HG03039 (cell line): ENCODE measurements at regions not wholly inside any gene's neighbourhood (a gene's known extent, or its start where the extent isn't known, plus 50 kb on each side); places are given as distances from the start of the nearest gene placed in this dataset.
A peak's percentile ranks its signal among the peaks of the same experiment; 100 is the strongest.
"Not testable (repeated sequence)": the region's sequence is repeated elsewhere in the genome, so short reads cannot be mapped to it uniquely, and the experiment has no call there.

Experiments
- ATAC-seq: cut with Tn5 transposase; IDR thresholded peaks from one replicate; pipeline ENCODE4 v1.9.1; 2021; ENCODE audit warnings: mild to moderate bottlenecking, moderate library complexity; ENCODE audit not compliant: unreplicated experiment

DNA sequence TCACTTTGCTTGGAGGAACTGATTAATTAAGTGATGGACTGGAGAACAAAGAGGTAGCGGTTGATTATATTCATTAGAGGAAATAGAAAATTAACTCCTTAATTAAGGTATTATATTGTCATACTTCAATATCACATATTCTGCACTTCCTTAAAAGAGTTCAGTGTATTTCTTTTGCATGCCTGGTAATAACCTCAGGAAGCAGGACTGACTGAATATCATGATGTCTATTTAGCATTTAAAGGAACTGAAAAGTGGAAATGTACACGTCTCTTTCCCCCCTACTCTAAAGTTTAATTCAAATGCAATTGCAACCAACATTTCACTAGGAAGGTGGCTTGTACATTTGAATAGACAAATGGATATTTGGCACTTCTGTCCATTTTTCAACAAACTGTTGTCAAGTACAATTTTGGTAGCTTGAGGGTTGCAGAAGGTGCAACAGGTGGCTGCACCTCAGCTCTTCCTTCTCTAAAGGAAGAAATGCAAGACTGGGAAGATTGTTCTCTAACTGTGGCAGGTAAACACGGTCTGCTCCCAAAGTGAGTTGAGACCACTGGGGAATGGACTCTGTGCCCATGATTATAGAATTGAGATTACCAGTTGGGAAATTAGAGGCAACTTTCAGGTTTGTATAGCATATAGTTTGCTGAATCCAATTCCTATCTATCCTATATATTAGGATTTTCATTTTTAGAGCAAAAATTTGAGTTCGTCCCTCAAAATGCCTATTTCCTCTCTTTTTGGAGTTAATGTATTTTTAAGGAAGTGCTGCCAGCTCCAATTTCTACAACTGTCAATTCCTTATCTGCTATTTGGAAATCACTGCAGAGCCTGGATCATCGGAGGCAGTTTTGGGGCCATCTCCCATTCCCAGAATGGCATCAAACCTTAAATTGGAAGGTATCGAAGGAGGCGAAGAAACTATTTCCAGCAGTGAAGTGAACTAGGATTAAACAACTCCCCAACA, 98.9 kb upstream of the TAF11L2 start:
- ATAC-seq: no peak

DNA sequence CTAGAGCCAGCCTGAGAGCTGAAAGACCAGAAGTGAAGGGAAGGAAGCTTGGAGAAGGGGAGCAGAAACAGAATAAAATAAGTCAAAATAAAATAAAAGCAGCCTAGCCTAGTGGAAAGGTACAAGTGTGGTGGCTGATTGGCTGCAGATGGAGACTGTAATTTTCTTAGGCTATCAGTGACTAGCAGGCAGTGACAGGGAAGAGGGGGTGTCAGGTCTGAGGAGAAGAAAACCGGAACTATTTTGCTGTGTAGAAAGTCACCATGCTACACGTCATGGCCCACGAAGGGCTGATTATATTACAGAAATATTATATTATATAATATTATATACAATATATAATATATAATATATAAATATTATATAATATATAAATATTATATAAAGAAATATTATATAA, 98.1 kb upstream of the TAF11L2 start:
- ATAC-seq: no peak

DNA sequence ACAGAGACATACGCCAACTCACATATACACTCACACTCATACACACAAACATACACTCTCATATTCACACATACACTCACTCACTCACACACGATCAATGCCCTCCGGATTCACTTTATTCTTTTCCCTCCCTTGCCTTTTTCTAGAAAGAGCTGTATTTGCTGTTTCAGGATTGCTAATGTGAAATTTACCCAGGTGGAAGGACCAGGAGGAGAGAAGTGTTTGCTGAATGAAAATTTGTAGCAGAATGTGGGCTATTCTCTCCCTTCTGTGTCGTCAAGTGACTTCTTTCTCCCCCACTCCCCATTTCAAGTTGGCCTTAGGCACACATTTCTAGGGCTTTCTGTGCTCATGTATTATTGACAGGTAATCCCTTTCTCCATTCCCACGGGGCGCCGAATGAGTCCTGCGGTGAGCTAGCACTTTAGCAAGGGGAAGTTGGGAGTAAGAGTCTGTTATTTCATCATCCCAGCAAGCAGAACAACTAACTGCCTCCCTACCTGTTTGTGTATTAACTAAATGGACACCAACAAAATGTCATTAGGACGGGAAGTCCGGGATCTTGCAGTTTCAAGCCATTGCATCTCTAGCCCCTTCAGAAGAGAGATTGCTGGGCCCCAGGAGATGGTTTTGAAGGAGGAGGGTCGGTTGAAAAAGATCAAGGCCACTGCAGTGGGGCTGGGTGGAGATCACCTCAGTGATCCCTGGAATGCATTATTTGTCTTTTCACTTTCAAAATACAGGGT, 97.1 kb upstream of the TAF11L2 start:
- ATAC-seq: no peak

DNA sequence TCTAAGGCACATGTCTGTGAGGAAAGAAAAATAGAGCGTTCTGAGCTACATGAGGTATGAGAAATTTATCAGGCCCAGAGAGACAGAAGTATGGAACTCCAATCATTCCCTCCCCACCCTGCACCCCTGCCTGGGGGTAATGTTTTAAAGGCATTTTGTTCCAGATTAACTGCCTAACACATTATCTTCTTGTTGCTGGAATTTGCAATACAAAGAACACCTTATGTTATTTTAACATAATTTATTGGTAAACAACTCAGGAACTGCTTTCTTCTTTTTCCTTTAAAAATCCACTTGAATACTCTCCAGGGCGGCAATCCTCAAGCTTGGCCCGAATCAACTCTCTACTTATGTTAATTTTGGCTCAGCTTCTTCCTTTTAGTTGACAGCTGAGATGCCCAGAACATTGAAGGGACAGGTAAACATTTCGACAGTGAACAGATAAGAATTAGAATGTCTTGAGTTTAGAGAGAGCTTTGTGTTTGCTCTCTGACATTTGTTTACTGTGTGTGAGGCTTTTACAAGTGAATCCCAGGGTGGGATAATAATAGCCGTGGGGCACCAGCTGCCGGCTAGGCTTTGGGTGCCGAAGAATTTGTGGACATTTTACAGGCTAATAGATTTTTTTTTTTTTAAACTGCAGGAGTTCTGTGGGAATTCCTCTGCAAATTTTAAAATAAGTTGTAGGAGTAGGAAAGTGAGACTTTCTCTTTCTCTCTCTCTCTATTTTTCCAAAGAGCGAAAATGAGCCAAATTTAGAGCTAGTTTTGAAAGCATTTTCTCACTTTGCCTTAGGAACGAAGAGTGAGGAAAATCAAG, 96.4 kb upstream of the TAF11L2 start:
- ATAC-seq: no peak

DNA sequence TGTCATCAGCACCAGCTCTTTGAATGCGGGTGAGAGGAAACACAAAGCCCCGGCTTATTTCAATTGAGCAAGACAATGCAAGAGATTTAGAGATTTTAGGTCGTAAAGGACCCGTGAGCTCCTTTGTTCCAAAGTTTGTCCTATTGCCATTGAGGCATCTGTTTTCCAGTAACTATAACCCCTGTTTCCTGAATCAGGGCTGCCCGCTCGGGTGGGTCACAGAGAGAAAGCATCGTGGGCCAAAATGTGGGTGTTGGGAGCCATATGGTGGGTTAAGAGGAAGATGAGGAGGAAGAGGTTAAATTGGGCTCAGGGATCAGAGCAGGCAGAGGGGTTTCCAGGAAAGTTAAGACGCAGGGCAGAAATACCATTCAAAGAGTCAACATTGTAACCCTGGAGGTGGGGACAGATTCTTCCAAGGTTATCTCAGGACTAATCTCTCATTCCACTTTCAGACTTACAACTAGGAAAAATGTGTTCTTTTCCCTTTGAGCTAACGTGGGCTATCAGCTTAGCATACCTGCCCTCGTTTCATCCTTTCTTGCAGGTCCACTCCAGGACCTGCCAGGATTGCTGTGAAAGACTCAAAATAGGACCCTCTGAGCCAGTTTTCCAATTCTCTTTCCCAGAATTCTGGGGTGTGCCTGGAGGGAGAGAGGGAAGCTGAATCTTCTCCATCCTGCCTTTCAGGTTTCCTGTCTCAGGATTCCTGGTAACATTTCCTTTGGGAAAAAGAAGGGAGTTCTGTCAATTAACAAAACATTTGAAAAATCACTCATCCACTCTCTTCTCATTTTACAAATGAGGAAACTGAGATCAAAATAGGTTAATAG, 95.5 kb upstream of the TAF11L2 start:
- no peak for ATAC-seq

DNA sequence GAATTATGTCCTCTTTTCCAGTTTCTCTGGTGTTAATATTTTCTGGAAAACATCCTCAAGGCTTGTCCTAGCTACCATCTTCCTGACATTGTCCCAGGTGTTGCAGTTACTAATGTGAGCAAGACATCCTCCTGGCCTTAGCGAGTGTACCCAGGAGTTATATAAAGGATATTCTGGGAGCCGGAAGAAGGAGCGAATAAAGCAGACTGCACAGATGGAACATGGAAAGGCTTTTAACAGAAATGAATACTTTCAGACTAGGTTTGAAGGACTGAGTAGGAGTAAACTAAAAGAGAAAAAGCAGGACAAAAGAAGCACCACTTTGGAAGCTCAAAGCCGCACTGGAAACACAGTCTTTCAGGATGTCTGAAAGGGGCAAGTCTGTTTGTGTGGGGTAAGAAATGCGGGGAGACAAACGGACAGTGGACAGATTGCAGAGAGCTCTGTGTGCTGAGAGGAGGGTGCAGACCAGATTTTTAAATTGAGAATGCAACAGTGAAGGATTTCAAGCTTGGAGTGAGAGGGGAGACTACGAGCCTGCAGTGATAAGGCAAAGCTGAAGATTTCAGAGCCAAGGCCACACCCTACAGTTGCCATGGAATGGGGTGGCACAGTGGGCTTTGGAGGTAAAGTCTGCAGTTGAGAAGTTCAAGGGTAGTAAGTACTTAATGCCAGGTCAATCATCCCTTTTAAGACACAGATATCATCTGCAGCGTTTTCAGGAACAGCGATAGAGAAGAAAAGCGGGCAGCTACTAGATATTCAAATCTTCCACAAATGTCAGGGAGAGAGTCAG, 94.1 kb upstream of the TAF11L2 start:
- ATAC-seq: no peak

DNA sequence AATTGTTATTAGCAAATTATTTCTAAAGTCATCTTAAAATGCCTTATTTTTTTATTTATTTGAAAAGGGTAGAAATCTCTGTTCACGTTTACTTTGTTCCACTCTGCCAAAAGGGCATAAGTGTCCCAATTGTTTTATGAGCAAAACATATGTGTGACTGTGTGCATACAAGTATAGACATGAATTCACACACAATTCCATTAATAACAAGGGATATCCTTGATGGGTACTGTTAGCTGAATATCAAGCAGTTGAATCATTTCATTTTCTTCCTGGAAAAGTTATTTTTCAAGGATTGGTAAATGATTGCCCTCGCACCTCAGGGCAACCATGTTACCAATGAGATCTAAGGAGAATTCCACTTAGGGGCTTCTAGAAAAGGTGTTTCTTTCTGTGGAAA, 92.1 kb upstream of the TAF11L2 start:
- ATAC-seq: no peak

DNA sequence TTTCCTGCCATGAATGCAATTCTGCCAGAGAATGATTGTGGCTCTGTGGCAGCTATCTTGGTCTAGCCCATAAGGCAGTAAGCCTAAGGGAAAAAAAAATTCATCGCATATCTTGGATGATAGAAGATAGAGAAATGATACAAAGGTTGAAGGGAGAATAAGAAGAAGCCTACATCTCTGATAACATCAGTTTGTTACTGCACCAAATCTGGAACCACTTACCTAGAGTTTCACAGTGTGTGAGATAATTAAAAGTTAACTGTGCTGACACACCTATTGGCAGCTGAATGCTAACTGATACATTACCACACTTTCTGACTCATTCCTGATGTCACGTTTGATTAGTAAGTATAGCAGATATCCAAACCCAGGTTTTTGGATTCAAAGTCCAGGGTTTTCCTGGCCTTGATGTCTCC, 91.6 kb upstream of the TAF11L2 start:
- ATAC-seq: no peak

DNA sequence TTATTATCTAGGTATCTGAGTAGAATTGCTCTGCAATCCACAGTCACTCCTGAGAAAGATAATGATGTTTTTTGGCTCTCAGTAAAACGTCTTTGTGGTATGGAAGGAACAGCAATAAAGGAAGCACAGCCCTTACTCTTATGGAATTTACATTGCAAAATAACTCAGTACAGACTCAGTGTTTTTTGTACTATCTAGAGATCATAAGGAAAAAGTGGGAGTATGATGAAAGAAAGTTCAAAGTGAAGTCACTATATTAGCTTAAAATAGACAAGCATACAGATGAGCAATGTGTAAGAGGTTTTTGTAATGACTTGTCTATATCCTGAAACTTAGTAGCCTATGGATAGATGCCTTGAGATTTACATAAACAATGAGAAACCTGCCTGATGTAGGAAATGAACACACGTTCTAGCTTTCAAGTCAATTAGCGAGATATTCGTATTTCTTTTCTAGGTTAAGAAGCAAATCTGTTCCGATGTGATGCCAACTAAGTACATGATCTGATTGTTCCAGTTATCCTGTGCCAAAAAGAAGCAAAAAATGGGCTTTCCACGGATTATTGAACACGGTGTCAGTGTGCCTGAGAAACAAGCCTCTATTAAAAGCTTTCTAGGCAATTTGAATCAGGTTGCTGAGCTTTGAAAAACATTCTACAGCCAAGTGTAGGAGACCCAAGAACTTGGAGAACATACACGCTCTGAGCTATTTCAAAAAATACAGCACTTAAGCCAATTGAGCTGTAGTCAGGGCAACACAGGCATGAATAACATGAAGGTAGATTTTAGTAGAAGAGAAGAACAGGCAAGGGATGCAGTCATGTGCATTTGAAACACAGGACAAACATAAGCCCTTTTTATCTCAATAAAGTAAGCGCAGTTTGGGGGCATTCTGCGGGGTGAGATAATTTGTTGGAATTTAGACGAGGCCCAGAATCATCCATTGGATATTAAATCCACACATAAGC, 86.3 kb upstream of the TAF11L2 start:
- no peak for ATAC-seq

DNA sequence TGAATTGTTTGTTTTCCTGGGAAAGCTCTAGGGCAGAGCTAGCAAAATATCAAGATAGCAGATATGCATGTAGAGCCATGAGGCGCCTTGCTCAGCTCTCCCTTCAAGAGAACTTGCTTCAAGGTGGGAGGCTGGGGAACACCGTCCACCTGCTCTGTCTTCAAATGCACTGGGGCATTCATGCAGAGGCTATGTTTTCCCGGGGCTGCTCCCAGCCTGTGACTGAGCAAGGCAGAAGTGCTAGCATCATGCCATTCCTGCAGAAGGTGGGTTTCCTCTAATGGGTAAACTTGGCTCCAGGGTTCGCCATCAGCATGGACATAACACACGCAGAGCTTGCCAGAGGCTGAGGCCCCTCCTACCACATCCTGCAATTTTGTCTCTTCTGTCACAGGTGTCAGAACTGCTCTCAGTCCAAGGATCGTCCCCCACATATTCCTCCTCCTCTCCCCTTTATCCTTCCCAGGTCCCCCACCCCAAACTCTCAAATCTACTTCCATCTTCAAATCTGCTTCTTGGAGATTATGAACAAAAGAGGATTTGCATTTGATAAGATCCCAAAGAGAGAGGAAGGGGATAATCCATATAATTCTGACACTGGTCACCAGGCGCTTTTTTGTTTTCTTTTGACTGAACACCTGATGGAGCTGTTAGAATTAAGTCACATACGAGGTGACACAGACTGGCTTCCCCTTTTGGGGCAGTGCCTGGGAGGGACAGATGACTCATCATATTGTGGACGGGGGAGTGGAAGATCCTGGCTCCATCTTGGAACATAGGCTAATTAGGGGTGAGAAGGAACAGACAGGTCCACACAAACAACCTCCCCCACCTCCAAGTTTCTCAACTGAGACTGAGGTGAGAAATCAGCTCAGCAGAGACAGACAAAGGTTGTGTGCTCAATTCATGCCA, 85.0 kb upstream of the TAF11L2 start:
- ATAC-seq: peak; percentile 76

DNA sequence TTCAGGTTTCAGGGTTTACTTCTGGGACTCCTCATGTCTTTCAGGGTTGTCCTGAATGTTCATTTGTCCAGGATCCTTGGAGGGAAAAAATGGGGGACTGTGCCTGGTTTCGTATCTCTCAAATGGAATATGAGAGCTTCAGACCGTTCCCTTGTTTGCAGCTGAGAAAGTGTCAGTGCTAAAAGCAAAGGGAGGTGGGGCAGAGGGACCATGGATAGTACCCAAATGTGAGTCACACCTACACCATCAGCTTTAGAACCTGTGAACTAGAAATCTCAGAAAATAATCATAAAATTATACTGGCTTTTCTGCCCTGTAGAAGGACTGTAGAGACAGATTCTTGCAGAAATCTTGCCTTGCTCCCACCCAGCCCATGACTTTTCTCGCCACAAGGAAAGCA, 84.3 kb upstream of the TAF11L2 start:
- peak; percentile 21 for ATAC-seq

DNA sequence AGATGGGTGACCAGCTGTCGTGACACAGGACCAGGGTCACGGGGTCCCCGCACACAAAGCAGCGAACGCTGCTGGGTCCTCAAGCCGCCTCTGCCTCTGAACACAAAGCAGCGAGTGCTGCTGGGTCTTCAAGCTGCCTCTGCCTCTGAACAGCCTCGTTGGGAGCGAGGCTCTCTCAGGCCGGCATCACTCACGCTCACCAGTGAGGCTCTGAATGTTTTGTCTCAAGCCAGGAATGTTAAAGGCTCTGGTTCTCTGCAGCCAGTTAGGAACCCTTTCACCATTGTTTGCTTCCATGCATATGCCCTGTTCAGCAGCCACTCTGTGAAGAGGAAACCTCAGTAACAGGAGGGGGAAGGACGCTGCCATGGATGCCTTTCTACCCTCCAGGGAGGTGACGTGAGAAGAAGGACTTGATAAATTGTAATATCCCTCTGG, 82.7 kb upstream of the TAF11L2 start:
- ATAC-seq: no peak

DNA sequence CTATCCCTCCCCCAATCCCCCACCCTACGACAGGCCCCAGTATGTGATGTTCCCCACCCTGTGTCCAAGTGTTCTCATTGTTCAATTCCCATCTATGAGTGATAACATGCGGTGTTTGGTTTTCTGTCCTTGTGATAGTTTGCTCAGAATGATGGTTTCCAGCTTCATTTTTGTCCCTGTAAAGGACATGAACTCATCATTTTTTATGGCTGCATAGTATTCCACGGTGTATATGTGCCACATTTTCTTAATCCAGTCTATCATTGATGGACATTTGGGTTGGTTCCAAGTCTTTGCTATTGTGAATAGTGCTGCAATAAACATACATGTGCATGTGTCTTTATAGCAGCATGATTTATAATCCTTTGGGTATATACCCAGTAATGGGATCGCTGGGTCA, 81.7 kb upstream of the TAF11L2 start:
- not testable (repeated sequence) for ATAC-seq

DNA sequence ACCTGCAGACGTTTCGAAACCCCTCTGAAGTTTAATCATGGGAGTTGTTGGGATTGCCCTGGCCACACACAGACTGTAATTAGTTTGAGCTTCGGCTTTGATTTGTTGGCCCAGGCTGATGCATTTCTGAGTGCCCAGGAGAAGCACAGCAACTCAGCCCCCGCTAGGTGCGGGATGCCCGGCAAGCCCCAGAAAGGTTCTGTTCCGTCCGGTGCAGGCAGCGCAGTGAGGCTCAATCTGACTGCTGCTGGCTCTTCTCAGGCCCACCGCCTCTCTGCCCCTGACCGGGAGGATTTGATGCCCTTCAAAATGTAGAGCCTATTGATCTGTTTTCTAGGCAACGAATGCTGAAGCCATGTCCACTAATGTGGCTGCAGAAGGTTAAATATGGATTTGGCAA, 73.4 kb upstream of the TAF11L2 start:
- no peak for ATAC-seq

DNA sequence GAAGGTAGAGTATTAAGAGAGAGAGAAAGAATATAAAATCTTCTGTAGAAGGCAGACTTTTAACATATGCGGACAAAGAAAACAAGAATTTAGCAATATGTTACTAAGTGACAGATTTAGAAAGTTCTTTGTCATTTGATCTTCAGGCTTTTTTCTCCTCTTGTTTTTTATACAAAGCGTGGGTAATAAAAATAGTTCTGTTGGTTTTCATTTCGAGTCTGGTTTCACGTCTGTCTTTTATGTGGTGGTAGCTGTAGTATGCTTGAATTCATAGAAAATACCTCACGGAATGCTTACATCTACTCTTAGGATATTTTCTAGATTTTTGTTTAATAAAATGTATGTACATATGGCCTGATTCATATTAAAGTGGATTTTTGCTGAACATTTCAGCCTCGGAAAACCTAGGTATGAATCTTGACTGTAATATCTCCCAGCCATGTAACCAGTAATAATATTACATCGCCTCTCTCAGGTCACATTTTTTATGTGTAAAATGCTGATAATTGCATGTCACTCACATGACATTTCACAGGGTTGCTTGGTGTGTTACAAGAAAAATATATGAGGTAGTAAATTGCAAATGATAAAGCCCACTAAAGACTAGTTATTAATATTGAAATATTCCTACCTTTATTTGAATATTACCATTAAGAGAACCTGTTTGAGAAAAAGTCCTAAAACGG, 72.5 kb upstream of the TAF11L2 start:
- ATAC-seq: no peak

DNA sequence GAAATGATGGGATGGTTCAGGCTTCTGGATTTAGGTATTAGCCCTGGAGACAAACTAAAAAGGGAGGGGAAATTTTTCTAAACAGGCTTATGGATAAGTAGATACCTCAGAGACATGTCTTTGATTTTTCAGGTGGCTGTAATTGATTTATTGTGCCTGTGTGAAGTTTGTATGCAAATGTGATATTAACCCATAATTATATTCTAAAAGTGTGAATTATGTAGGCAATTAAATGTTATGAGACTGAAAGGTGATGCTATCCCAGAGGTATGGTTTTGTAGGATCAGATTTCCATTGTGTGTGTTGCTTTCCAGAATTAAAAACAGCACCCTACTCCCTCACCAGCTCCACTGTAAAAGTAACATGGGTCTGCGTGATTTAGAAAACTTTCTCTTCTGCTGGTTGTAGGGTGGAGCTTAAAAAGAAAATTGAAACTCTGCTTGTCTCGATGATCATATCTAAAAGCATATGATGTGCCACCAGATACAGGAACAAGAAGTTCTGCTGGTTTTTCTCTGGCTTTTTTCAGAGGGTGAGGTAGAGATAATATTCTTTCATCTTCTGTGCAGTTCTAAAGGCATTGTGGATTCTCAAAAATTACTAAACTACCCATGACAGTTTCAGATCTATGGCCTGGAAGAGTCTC, 71.8 kb upstream of the TAF11L2 start:
- peak; percentile 86 for ATAC-seq
